Liver (tissue), 3 donors: ENCODE measurements at regions not wholly inside any gene's neighbourhood (a gene's known extent, or its start where the extent isn't known, plus 50 kb on each side); places are given as distances from the start of the nearest gene placed in this dataset.

Experiments
- CTCF ChIP-seq: fragments of 150-350 bp; IDR thresholded peaks from 2 replicates; pipeline ENCODE4 v1.5.1; 2017; ENCODE audit warnings: improper control_type of control experiment, low read depth, low read length; ENCODE audit not compliant: missing input control
- FOXA1 ChIP-seq: IDR thresholded peaks from 2 replicates; pipeline ENCODE4 v1.6.1; 2016; ENCODE audit warnings: antibody characterized with exemption
- GABPA ChIP-seq, 2 donors: IDR thresholded peaks in 1 of 2; conservative IDR thresholded peaks in 1 of 2; 2 replicates each; pipeline ENCODE4 v1.6.1; 2016; ENCODE audit warnings: antibody characterized with exemption in 2 of 2, mild to moderate bottlenecking in 1 of 2, moderate library complexity in 1 of 2
- RXRA ChIP-seq, 2 donors: IDR thresholded peaks; 2 replicates each; pipeline ENCODE4 v1.6.1; 2017 to 2018; ENCODE audit warnings: antibody characterized with exemption in 2 of 2, mild to moderate bottlenecking in 1 of 2
- TF ChIP-seq, protein P1 (sequence below): IDR thresholded peaks from 2 replicates; pipeline ENCODE4 v1.6.1; 2016; ENCODE audit warnings: antibody characterized with exemption, mild to moderate bottlenecking
- donor health status: healthy.
- donor health status: healthy.

DNA sequence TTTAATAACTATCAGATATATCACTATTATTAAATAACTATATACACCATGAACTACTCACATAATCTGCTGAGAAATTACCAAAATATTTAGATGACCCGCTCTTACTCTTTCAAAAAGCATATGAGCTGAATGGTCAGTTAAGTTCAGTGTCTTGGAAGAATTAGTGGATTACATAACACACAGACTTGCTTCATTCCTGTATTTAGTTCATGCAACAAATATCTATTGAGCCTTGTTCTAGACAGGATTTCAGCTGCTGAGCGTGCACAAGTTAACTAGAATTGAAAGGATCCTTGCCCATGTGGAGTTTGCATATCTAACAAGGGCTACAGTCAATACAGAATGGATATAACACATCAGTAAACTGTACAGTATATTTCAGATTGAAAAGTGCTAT is 566.2 kb downstream of the CBLN4 start:
- TF ChIP-seq, protein P1, sequence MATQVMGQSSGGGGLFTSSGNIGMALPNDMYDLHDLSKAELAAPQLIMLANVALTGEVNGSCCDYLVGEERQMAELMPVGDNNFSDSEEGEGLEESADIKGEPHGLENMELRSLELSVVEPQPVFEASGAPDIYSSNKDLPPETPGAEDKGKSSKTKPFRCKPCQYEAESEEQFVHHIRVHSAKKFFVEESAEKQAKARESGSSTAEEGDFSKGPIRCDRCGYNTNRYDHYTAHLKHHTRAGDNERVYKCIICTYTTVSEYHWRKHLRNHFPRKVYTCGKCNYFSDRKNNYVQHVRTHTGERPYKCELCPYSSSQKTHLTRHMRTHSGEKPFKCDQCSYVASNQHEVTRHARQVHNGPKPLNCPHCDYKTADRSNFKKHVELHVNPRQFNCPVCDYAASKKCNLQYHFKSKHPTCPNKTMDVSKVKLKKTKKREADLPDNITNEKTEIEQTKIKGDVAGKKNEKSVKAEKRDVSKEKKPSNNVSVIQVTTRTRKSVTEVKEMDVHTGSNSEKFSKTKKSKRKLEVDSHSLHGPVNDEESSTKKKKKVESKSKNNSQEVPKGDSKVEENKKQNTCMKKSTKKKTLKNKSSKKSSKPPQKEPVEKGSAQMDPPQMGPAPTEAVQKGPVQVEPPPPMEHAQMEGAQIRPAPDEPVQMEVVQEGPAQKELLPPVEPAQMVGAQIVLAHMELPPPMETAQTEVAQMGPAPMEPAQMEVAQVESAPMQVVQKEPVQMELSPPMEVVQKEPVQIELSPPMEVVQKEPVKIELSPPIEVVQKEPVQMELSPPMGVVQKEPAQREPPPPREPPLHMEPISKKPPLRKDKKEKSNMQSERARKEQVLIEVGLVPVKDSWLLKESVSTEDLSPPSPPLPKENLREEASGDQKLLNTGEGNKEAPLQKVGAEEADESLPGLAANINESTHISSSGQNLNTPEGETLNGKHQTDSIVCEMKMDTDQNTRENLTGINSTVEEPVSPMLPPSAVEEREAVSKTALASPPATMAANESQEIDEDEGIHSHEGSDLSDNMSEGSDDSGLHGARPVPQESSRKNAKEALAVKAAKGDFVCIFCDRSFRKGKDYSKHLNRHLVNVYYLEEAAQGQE, result no peak
- TF ChIP-seq CTCF (no peak), GABPA (IDR thresholded peaks at IDR 0.05 in 1 of 2, conservative IDR thresholded peaks at IDR 0.05 in 1 of 2) (no peak), RXRA (IDR thresholded peaks at IDR 0.05) (no peak), FOXA1 (no peak)
